Astrocyte (in vitro differentiated cells and primary cell): ENCODE measurements at regions not wholly inside any gene's neighbourhood (a gene's known extent, or its start where the extent isn't known, plus 50 kb on each side); places are given as distances from the start of the nearest gene placed in this dataset.

Source experiments
- DNase-seq: peaks from one replicate; pipeline ENCODE4 v3.0.0-alpha.2; 2010; ENCODE audit warnings: low read depth
- FAIRE-seq: peaks from 2 replicates; lab custom pipeline; 2011; peaks lifted over from hg19 to GRCh38; lab: Jason Lieb, UNC
- H2AFZ ChIP-seq: 2 replicates; pipeline ENCODE4 v1.6.0; 2012; ENCODE audit warnings: low read depth, low read length, inconsistent platforms
- H3K27ac ChIP-seq: 2 replicates; pipeline ENCODE4 v1.5.1; 2011; ENCODE audit warnings: low read depth, low read length, inconsistent platforms
- H3K27me3 ChIP-seq: 2 replicates; pipeline ENCODE4 v1.6.0; 2011; ENCODE audit warnings: low read length, inconsistent platforms; ENCODE audit not compliant: insufficient read depth
- H3K36me3 ChIP-seq: 2 replicates; pipeline ENCODE4 v1.5.1; 2011; ENCODE audit warnings: low read length, inconsistent platforms; ENCODE audit not compliant: insufficient read depth
- H3K4me1 ChIP-seq: 2 replicates; pipeline ENCODE4 v1.5.1; 2011; ENCODE audit warnings: low read length, inconsistent platforms; ENCODE audit not compliant: insufficient read depth
- H3K4me2 ChIP-seq: 2 replicates; pipeline ENCODE4 v1.6.0; 2012; ENCODE audit warnings: low read length, inconsistent platforms
- H3K4me3 ChIP-seq: 2 replicates; pipeline ENCODE4 v1.5.1; 2011; ENCODE audit warnings: low read depth, mild to moderate bottlenecking, low read length, inconsistent platforms; ENCODE audit not compliant: insufficient read depth
- H3K79me2 ChIP-seq: 2 replicates; pipeline ENCODE4 v1.6.0; 2012; ENCODE audit warnings: mild to moderate bottlenecking, low read length, inconsistent platforms; ENCODE audit not compliant: insufficient read depth
- H3K9ac ChIP-seq: 2 replicates; pipeline ENCODE4 v1.6.0; 2012; ENCODE audit warnings: mild to moderate bottlenecking, low read length, inconsistent platforms
- H3K9me3 ChIP-seq: 2 replicates; pipeline ENCODE4 v1.5.1; 2012; ENCODE audit warnings: low read depth, mild to moderate bottlenecking, low read length, inconsistent platforms; ENCODE audit not compliant: insufficient read depth
- H4K20me1 ChIP-seq: 2 replicates; pipeline ENCODE4 v1.6.0; 2012; ENCODE audit warnings: low read length, inconsistent platforms; ENCODE audit not compliant: insufficient read depth
- H3K27ac Mint-ChIP-seq: one replicate; pipeline ENCODE4 v1.8.0; 2021; ENCODE audit warnings: mild to moderate bottlenecking, mixed read lengths; ENCODE audit not compliant: unreplicated experiment
- H3K27me3 Mint-ChIP-seq: one replicate; pipeline ENCODE4 v1.8.0; 2021; ENCODE audit warnings: low read depth, mixed read lengths; ENCODE audit not compliant: unreplicated experiment
- H3K36me3 Mint-ChIP-seq: one replicate; pipeline ENCODE4 v1.8.0; 2021; ENCODE audit warnings: low read depth, mixed read lengths; ENCODE audit not compliant: unreplicated experiment
- H3K4me1 Mint-ChIP-seq: one replicate; pipeline ENCODE4 v1.8.0; 2021; ENCODE audit warnings: low read depth, mixed read lengths; ENCODE audit not compliant: unreplicated experiment
- H3K4me3 Mint-ChIP-seq: one replicate; pipeline ENCODE4 v1.8.0; 2021; ENCODE audit warnings: mild to moderate bottlenecking, moderate library complexity, mixed read lengths; ENCODE audit not compliant: unreplicated experiment
- H3K9me3 Mint-ChIP-seq: one replicate; pipeline ENCODE4 v1.8.0; 2021; ENCODE audit warnings: mild to moderate bottlenecking, mixed read lengths; ENCODE audit not compliant: unreplicated experiment
- CTCF ChIP-seq: IDR thresholded peaks from 2 replicates; pipeline ENCODE4 v1.5.1; 2011; ENCODE audit warnings: low read depth, mild to moderate bottlenecking, inconsistent platforms, low read length, moderate library complexity; ENCODE audit not compliant: insufficient read depth
- EZH2 ChIP-seq: IDR thresholded peaks from 2 replicates; pipeline ENCODE4 v1.6.1; 2012; ENCODE audit warnings: mild to moderate bottlenecking, low read length, inconsistent platforms; ENCODE audit not compliant: insufficient read depth

GRCh38 chr2:12207491-12207890 lies 461.1 kb downstream of the LPIN1 start:
- DNase-seq, result no peak
- no peak overlapping the region for H3K27ac Mint-ChIP-seq
- H3K4me2 ChIP-seq, result no peak overlapping the region
- H3K27me3 ChIP-seq, result no peaks in the 10 kb centered on the region
- H4K20me1 ChIP-seq, result no peaks in the 10 kb centered on the region
- no peaks in the 10 kb centered on the region for H3K79me2 ChIP-seq
- no peaks in the 10 kb centered on the region for H3K4me1 ChIP-seq
- H3K4me3 ChIP-seq, result no peak overlapping the region
- no peak for FAIRE-seq
- no peaks in the 10 kb centered on the region for H3K36me3 Mint-ChIP-seq
- H3K4me1 Mint-ChIP-seq, result peaks cover 3% of the 10 kb centered on the region
- H3K27me3 Mint-ChIP-seq, result peaks cover 9% of the 10 kb centered on the region
- H3K9ac ChIP-seq, result no peak overlapping the region
- no peak for TF ChIP-seq EZH2
- no peak overlapping the region for H2AFZ ChIP-seq
- no peak overlapping the region for H3K27ac ChIP-seq
- H3K9me3 Mint-ChIP-seq, result peaks cover 14% of the 10 kb centered on the region
- no peaks in the 10 kb centered on the region for H3K36me3 ChIP-seq
- H3K4me3 Mint-ChIP-seq, result no peak overlapping the region
- no peaks in the 10 kb centered on the region for H3K9me3 ChIP-seq

DNA sequence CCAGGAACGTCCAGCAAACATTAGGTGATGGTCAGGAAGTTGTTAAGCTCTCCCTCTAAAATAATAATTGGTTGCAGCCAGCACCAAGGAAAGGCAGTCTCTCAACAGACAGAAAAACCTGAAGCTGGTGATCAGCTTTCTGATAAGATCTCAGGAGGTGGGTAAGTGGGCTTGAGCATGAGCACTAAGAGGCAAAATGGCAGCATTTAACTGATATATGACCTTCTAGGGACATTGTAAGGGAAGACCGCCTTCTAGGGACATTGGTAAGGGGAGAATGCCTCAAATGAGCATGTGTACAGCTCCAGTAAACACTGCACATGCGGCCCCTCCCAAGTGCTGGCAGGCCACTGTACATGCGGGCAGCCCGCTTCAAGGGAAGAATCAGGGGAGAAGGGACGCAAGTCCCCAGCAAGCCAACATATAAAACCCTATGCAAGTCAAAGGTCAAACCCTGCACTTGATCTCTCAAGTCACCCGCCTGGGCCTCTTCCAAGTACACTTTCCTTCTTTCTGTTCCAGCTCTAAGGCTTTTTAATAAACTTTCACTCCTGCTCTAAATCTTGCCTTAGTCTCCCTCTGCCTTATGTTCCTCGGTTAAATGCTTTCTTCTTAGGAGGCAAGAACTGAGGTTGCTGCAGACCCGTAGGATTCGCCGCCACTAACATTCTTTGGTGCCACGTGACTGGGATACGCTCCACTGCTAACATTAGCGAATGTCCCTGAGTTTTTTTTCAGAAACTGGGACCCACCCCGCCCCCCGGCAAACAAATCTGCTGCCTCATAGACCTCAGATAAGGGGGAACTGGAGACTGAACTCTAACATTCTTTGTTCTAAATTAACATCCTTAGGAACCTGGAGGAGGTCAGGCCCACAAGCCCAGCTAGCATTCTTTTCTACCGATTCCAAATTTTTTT lies 463.8 kb downstream of the LPIN1 start:
- no peak overlapping the region for H3K9ac ChIP-seq
- no peak for FAIRE-seq

More for the DNA sequence above, 463.8 kb downstream of the LPIN1 start:
- Histone ChIP-seq H4K20me1 (no peaks in the 10 kb centered on the region), H3K4me1 (no peaks in the 10 kb centered on the region), H3K9me3 (no peaks in the 10 kb centered on the region), H3K27ac (no peak overlapping the region), H3K79me2 (no peaks in the 10 kb centered on the region), H3K4me3 (no peak overlapping the region), H2AFZ (no peak overlapping the region), H3K4me2 (no peak overlapping the region), H3K27me3 (no peaks in the 10 kb centered on the region), H3K36me3 (no peaks in the 10 kb centered on the region)
- Mint-ChIP-seq H3K9me3 (peaks cover 1% of the 10 kb centered on the region), H3K4me3 (no peak overlapping the region), H3K36me3 (no peaks in the 10 kb centered on the region), H3K27ac (no peak overlapping the region), H3K27me3 (peaks cover 4% of the 10 kb centered on the region), H3K4me1 (no peaks in the 10 kb centered on the region)
- no peak for DNase-seq
- TF ChIP-seq EZH2 (no peak), CTCF (no peak)
